ENCODE measurements at regions not wholly inside any gene's neighbourhood (a gene's known extent, or its start where the extent isn't known, plus 50 kb on each side); places are given as distances from the start of the nearest gene placed in this dataset.

DNA sequence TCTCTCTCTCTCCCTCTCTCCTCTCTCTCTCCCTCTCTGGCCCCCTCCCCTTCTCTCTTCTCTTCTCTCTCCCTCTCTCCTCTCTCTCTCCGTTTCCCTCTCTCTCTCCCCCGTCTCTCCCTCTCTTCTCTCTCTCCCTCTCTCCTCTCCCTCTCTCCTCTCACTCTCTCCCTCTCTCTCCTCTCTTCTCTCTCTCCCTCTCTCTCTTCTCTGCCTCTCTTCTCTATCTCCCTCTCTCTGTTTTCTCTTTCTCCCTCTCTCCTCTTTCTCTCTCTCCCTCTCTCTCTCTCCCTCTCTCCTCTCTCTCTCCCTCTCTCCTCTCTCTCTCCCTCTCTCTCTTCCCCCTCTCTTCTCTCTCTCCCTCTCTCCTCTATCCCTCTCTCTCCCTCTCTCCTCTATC lies 98.3 kb upstream of the FGF3 start:
- TF ChIP-seq, protein P1, sequence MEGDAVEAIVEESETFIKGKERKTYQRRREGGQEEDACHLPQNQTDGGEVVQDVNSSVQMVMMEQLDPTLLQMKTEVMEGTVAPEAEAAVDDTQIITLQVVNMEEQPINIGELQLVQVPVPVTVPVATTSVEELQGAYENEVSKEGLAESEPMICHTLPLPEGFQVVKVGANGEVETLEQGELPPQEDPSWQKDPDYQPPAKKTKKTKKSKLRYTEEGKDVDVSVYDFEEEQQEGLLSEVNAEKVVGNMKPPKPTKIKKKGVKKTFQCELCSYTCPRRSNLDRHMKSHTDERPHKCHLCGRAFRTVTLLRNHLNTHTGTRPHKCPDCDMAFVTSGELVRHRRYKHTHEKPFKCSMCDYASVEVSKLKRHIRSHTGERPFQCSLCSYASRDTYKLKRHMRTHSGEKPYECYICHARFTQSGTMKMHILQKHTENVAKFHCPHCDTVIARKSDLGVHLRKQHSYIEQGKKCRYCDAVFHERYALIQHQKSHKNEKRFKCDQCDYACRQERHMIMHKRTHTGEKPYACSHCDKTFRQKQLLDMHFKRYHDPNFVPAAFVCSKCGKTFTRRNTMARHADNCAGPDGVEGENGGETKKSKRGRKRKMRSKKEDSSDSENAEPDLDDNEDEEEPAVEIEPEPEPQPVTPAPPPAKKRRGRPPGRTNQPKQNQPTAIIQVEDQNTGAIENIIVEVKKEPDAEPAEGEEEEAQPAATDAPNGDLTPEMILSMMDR (IDR thresholded peaks at IDR 0.05): no peak
- no peak for TF ChIP-seq EZH2 (IDR thresholded peaks at IDR 0.05; ENCODE audit: borderline replicate concordance, insufficient read depth, low read depth, low read length, poor library complexity, severe bottlenecking)
